Upper lobe of right lung (tissue), 1 donor: ENCODE measurements at regions not wholly inside any gene's neighbourhood (a gene's known extent, or its start where the extent isn't known, plus 50 kb on each side); places are given as distances from the start of the nearest gene placed in this dataset.
"Not testable (repeated sequence)": the region's sequence is repeated elsewhere in the genome, so short reads cannot be mapped to it uniquely, and the experiment has no call there.

ENCODE experiments used
- ATAC-seq: fragments of 200-7000 bp; cut with Tn5 transposase; one replicate; pipeline ENCODE4 v1.9.1; 2020; ENCODE audit warnings: mild to moderate bottlenecking, moderate library complexity
- DNase-seq: peaks from one replicate; pipeline ENCODE4 v3.0.0-alpha.2; 2020
- H3K27ac ChIP-seq: fragments of 200-600 bp; one replicate; pipeline ENCODE4 v1.8.0; 2022
- H3K27me3 ChIP-seq: fragments of 200-600 bp; one replicate; pipeline ENCODE4 v1.8.0; 2022; ENCODE audit warnings: mild to moderate bottlenecking
- H3K36me3 ChIP-seq: fragments of 200-600 bp; one replicate; pipeline ENCODE4 v1.8.0; 2022
- H3K4me1 ChIP-seq: fragments of 200-600 bp; one replicate; pipeline ENCODE4 v1.8.0; 2022
- H3K4me3 ChIP-seq: fragments of 200-600 bp; one replicate; pipeline ENCODE4 v1.8.0; 2022; ENCODE audit warnings: mild to moderate bottlenecking
- H3K9me3 ChIP-seq: fragments of 200-600 bp; one replicate; pipeline ENCODE4 v1.8.0; 2022
- intact Hi-C: fragments of 100-400 bp; cut with DNase I; formaldehyde crosslinking; loops from one replicate; pipeline ENCODE4 v1.11.0; 2022
- donor health status: DM: no; HTN: yes; CAD: no; lungs with severe emphysema.

DNA sequence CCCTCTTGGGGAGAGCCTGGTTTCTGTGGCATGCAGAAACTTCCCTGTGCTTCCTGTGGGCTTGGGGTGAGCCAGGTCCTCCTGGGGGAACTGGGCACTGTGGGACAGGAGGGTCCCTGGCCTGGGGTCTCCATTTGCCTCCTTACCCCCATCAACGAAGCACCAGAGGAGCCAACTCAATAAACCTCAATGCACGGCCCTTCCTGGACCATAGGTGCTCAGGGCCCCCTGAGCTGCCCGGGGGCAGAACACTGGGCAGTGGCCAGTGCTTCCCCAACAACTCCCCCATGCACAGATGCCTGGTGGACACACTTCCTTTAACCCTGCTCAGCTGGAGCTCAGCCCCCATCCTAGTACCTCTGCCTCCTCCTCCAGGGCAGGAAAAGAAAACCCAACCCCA lies 214.7 kb downstream of the POTEG start:
- H3K36me3 ChIP-seq, ATAC-seq, DNase-seq, H3K4me1 ChIP-seq, H3K4me3 ChIP-seq, H3K27me3 ChIP-seq, intact Hi-C loops, H3K9me3 ChIP-seq, H3K27ac ChIP-seq: not testable (repeated sequence)

DNA sequence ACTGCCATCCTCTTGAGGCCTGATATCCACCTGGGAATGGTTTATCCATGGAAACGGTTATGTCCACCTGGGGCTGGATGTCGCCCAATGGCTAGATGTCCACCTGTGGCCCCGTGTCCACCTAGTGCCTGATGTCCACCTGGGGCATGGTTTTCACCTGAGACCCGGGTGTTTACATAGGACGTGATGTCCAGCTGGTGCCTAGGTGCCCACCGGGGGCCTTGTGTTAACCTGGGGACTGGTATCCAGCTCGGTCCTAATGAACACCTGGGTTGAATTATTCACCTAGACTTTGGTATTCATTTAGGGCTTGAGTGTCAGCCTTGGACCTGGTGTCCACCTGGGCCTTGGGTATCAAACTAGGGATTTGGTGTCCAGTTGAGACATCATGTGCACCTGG lies 202.7 kb downstream of the POTEG start:
- ATAC-seq, DNase-seq, H3K36me3 ChIP-seq, H3K27me3 ChIP-seq, H3K27ac ChIP-seq, H3K4me1 ChIP-seq, H3K4me3 ChIP-seq, intact Hi-C loops, H3K9me3 ChIP-seq: not testable (repeated sequence)

DNA sequence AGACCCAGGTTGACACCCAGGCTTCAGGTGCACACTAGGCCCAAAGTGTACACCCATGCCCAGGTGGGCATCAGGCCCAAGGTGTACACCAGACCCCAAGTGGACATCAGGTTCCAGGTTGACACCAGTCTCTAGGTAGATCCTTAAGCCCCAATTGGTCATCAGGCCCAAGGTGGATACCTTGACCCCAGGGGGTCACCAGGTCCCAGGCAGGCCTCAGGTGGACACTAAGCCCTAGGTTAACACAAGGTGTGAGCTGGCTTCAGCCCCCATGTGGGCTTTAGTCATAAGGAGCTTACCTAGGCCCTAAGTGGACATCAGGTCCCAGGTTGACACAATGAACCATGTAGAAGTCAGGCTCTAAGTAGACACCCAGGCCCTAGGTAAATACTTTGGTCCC lies 200.1 kb downstream of the POTEG start:
- H3K9me3 ChIP-seq, H3K27me3 ChIP-seq, H3K27ac ChIP-seq, H3K4me1 ChIP-seq, intact Hi-C loops, H3K36me3 ChIP-seq, ATAC-seq, H3K4me3 ChIP-seq, DNase-seq: not testable (repeated sequence)

DNA sequence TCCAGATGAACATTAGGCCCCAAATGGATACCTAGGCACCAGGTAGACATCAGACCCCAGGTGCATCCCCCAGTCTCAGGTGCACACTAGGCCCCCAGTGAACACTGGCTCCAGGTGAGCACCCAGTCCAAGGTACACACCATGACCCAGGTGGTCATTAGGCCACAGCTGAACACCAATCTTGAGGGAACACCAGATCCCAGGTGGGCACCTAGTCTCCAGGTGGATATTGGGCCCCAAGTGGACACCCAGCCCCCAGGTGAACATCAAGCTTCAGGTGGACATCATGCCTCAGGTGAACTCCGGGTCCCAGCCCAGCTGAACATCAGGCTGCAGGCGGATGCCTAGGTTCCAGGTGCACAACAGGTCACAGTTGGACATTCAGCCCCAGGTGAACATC lies 196.5 kb downstream of the POTEG start:
- ATAC-seq, H3K4me3 ChIP-seq, H3K36me3 ChIP-seq, intact Hi-C loops, H3K4me1 ChIP-seq, H3K27me3 ChIP-seq, DNase-seq, H3K9me3 ChIP-seq, H3K27ac ChIP-seq: not testable (repeated sequence)

DNA sequence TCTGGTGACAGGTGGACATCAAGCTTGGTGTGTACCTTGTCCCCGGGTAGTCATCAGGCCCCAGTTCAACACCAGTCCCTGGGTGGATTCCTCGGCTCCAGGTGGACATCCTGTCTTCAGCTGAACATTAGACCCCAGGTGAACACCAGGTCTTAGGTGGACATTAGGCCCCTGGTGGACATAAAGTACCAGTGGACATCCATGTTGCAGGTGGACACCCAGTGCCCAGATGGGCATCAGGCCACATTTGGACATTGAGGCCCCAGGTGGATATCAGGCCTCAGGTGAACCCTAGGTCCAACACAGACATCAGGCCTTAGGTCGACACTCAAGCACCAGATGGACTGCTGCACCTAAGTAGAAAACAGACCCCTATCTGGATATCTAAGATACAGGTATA lies 195.6 kb downstream of the POTEG start:
- H3K36me3 ChIP-seq, H3K27me3 ChIP-seq, ATAC-seq, H3K27ac ChIP-seq, H3K4me1 ChIP-seq, DNase-seq, H3K9me3 ChIP-seq, intact Hi-C loops, H3K4me3 ChIP-seq: not testable (repeated sequence)

DNA sequence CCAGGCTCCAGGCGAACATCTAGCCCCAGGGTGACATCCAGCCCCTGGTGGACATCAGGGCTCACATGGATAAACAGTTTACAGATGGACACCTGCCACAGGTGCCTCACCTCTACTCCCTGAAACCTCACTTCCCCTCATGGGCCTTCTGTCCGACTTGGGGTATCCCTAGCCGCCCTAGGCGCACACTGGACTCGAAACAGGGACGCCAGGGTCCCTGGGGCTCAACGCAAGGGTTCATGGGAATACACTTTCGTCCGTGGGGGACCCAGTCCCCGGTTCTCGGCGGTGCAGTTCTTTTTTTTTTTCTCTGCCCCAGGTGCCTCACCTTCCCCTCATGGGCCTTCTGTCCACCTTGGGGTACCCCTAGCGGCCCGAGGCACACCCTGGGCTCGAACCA lies 194.2 kb downstream of the POTEG start:
- intact Hi-C loops, ATAC-seq: not testable (repeated sequence)

DNA sequence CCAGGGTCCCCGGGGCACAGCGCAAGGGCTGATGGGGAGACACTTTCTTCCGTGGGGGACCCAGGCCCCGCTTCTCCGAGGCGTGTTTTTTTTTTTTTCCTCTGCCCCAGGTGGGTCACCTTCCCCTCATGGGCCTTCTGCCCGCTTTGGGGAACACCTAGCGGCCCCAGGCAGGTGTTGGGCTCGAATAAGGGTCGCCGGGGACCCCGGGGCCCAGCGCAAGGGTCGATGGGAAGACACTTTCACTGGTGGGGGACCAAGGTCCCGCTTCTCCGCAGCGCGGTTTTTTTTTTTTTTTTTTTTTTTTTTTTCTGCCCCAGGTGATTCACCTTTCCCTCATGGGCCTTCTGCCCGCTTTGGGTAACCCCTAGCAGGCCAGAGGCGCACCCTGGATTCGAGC lies 193.8 kb downstream of the POTEG start:
- H3K27me3 ChIP-seq, H3K4me1 ChIP-seq, H3K4me3 ChIP-seq, ATAC-seq, H3K27ac ChIP-seq, H3K9me3 ChIP-seq, DNase-seq, H3K36me3 ChIP-seq, intact Hi-C loops: not testable (repeated sequence)

More for the DNA sequence above, 194.2 kb downstream of the POTEG start:
- not testable (repeated sequence) for H3K9me3 ChIP-seq, DNase-seq, H3K27me3 ChIP-seq, H3K27ac ChIP-seq, H3K4me3 ChIP-seq, H3K36me3 ChIP-seq, H3K4me1 ChIP-seq

DNA sequence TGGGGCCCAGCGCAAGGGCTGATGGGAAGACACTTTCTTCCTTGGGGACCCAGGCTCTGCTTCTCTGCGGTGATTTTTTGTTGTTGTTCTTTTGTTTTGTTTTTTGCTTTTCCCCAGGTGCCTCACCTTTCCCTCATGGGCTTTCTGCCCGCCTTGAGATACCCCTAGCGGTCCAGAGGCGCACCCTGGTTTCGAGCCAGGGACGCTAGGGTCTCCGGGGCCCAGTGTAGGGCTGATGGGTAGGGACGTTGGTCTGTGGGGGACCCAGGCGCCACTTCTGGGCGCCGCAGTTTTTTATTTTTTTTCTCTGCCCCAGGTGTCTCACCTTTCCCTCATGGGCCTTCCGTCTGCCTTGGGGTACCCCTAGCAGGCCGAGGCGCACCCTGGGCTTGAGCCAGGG lies 192.7 kb downstream of the POTEG start:
- H3K9me3 ChIP-seq, ATAC-seq, intact Hi-C loops, H3K4me1 ChIP-seq, H3K36me3 ChIP-seq, DNase-seq, H3K27ac ChIP-seq, H3K4me3 ChIP-seq, H3K27me3 ChIP-seq: not testable (repeated sequence)

DNA sequence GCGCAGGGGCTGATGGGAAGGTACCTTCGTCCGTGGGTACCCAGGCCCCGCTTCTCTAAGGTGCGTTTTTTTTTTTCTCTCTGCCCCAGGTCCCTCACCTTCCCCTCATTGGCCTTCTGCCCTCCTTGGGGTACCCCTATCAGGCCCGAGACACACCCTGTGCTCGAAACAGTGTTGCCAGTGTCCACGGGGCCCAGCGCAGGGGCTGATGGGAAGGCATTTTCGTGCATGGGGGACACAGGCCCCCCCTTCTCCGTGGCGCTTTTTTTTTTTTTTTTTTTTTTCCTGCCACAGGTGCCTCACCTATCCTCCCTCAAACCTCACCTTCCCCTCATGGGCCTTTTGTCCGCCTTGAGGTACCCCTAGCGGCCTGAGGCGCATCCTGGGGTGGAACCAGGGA lies 191.6 kb downstream of the POTEG start:
- intact Hi-C loops, ATAC-seq, H3K27me3 ChIP-seq, H3K9me3 ChIP-seq, DNase-seq, H3K27ac ChIP-seq, H3K4me1 ChIP-seq, H3K36me3 ChIP-seq, H3K4me3 ChIP-seq: not testable (repeated sequence)

DNA sequence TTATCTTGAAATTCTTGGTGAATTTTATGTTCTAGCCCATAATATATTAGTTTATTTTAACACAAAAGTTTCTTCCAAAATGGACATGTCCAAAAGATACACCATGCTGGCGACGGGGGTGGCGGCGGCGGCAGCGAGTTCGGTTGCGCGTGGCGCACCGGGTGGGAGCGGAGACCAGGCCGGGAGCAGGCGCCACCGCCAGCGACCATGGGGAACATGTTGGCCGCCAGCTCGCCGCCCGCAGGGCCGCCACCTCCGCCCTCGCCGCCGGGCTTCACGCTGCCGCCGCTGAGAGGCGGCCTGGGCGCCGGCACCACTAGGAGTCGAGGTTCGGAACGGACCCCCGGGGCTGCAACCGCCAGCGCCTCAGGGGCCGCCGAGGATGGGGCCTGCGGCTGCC lies 167.2 kb downstream of the POTEG start:
- H3K4me1 ChIP-seq, H3K4me3 ChIP-seq, DNase-seq, H3K27me3 ChIP-seq, intact Hi-C loops, H3K9me3 ChIP-seq, H3K36me3 ChIP-seq, H3K27ac ChIP-seq: not testable (repeated sequence)
- peak; percentile 64 for ATAC-seq

DNA sequence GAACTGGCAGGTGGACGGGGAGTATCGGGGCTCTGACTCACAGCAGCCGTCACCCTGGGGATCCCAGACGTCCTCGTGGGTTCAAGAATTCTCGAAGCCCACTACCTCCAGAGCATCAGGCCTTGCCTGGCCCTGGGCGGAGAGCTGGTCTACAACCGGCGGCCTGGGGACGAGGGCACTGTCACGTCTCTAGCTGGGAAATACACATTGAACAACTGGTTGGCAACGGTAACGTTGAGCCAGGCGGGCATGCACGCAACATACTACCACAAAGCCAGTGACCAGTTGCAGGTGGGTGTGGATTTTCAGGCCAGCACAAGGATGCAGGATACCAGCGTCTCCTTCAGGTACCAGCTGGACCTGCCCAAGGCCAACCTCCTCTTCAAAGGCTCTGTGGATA lies 166.5 kb downstream of the POTEG start:
- H3K27me3 ChIP-seq, H3K9me3 ChIP-seq, H3K4me1 ChIP-seq, H3K27ac ChIP-seq, H3K4me3 ChIP-seq, intact Hi-C loops, H3K36me3 ChIP-seq: not testable (repeated sequence)
- peak; percentile 62 for DNase-seq
- ATAC-seq, result peak; percentile 46

DNA sequence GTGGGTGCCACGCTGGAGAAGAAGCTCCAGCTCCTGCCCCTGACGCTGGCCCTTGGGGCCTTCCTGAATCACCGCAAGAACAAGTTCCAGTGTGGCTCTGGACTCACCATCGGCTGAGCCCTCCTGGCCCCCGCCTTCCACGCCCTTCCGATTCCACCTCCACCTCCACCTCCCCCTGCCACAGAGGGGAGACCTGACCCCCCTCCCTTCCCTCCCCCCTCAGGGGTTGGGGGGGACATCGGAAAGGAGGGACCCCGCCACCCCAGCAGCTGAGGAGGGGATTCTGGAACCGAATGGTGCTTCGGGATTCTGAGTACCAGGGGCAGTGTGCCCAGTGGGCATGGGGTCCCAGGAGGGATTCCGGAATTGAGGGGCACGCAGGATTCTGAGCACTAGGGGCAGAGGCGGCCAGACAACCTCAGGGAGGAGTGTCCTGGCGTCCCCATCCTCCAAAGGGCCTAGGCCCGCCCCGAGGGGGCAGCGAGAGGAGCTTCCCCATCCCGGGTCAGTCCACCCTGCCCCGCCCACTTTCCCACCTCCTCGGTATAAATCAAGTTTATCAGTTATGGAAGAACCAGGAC lies 166.0 kb downstream of the POTEG start:
- H3K36me3 ChIP-seq, H3K27ac ChIP-seq, DNase-seq, H3K9me3 ChIP-seq, H3K4me1 ChIP-seq, H3K27me3 ChIP-seq, intact Hi-C loops, H3K4me3 ChIP-seq: not testable (repeated sequence)
- ATAC-seq, result peak; percentile 62

DNA sequence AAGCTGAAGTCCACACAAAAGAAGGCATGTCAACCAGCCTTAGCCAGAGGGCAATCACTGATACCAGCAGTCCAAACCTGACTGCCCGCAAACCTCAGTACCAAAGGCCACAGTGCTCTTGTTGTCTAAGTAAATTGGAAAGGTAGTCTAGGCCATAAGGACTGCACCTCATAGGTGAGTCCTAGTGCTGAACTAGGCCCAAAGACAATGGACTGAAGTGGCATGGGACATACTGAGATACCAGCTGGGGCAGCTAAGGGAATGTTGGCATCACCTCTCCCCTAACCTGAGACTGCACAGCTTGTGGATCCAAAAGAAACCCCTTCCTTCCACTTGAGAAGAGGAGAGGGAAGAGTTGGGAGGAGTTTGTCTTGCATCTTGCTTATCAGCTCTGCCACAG lies 161.9 kb downstream of the POTEG start:
- H3K4me1 ChIP-seq, DNase-seq, H3K36me3 ChIP-seq, H3K4me3 ChIP-seq, H3K27ac ChIP-seq, H3K27me3 ChIP-seq, intact Hi-C loops, H3K9me3 ChIP-seq: not testable (repeated sequence)
- ATAC-seq, result peak; percentile 56

DNA sequence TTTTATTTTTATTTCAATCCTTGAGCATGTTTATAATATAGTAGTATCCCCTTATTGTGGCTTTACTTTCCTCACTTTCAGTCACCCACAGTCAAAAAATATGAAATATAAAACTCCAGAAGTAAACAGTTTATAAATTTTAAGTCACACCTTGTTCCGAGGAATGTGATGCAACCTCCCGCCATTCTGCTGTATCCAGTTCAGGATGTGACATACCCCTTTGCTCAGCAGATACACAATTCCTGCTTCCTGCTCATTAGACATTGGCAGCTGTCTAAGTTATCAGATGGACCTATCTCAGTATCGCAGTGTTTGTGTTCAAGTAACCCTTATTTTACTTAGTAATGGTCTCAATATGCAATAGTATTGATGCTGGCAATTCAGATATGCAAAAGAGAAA lies 144.5 kb downstream of the POTEG start:
- not testable (repeated sequence) for DNase-seq, ATAC-seq

DNA sequence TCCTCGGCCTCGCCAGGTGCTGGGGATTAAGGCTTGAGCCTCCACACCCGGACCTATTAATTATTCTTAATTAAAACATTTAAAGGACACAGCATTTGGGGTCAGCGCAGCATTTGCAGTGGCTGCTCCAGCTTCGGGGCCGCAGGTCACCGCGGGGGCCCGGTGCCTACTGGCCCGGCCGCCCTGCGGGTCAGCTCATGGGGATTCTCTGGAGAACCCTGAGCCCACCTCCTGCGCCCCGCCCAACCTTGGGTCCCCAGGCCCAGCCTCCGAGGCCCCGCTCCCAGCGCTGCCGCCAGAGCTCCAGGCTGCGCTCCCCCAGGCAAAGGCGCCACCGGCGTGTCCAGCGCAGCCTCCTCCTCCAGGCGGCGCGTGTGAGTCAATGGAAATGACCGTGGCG lies 133.9 kb downstream of the POTEG start:
- H3K27ac ChIP-seq, intact Hi-C loops, H3K9me3 ChIP-seq, DNase-seq, H3K4me1 ChIP-seq, H3K36me3 ChIP-seq, H3K4me3 ChIP-seq, H3K27me3 ChIP-seq: not testable (repeated sequence)
- ATAC-seq, result peak; percentile 13

More for the DNA sequence above, 144.5 kb downstream of the POTEG start:
- H3K9me3 ChIP-seq, H3K27me3 ChIP-seq, H3K4me1 ChIP-seq, intact Hi-C loops, H3K27ac ChIP-seq, H3K36me3 ChIP-seq, H3K4me3 ChIP-seq: not testable (repeated sequence)
